Stomach smooth muscle (tissue), 2 donors: ENCODE measurements at regions not wholly inside any gene's neighbourhood (a gene's known extent, or its start where the extent isn't known, plus 50 kb on each side); places are given as distances from the start of the nearest gene placed in this dataset.

Experiments
- H3K27ac ChIP-seq: one replicate; pipeline ENCODE4 v1.7.0; 2013; ENCODE audit warnings: mild to moderate bottlenecking, low read length, inconsistent platforms
- H3K27me3 ChIP-seq, 2 donors: one replicate each; pipeline ENCODE4 v1.7.0; 2013; ENCODE audit warnings: low read length in 2 of 2; ENCODE audit not compliant: insufficient read depth in 2 of 2, control insufficient read depth in 1 of 2
- H3K36me3 ChIP-seq, 2 donors: one replicate each; pipeline ENCODE4 v1.7.0; 2013; ENCODE audit warnings: low read length in 2 of 2; ENCODE audit not compliant: control insufficient read depth in 2 of 2, insufficient read depth in 2 of 2
- H3K4me1 ChIP-seq: one replicate; pipeline ENCODE4 v1.7.0; 2013; ENCODE audit warnings: low read length; ENCODE audit not compliant: control insufficient read depth, insufficient read depth
- H3K4me3 ChIP-seq, 2 donors: one replicate each; pipeline ENCODE4 v1.7.0; 2013; ENCODE audit warnings: low read length in 2 of 2
- H3K9ac ChIP-seq, 2 donors: one replicate each; pipeline ENCODE4 v1.7.0; 2013; ENCODE audit warnings: low read length in 2 of 2, mild to moderate bottlenecking in 1 of 2
- H3K9me3 ChIP-seq, 2 donors: one replicate each; pipeline ENCODE4 v1.7.0; 2013; ENCODE audit warnings: low read length in 2 of 2; ENCODE audit not compliant: control insufficient read depth in 2 of 2
- donor health status: healthy.
- donor health status: Pancreatic carcinoma.

DNA sequence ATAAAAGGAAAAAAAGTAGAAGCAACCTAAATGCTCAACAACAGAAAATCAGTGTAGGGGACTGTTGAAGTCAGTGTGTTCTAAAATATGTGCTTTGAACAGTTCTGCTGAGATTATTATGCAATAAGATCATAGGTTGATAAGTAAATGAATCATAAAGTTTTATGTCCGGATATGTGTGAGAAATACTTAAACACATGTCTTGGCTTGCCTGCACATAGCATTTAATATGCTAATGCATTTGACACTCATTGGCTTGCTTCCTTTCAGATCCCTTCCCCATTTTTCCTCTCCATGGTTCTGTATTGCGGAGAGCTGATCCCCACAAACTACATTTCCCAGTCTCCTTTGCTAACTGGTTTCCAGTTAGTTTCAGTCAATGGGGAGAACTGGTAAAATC, 573.8 kb upstream of the TBX3 start:
- Histone ChIP-seq H3K27me3 (peaks cover 0 to 3% of the 10 kb centered on the region in 2 donors), H3K36me3 (no peaks in the 10 kb centered on the region), H3K4me1 (peaks cover 3% of the 10 kb centered on the region), H3K27ac (no peak overlapping the region), H3K9ac (no peak overlapping the region), H3K9me3 (no peaks in the 10 kb centered on the region), H3K4me3 (no peak overlapping the region)

DNA sequence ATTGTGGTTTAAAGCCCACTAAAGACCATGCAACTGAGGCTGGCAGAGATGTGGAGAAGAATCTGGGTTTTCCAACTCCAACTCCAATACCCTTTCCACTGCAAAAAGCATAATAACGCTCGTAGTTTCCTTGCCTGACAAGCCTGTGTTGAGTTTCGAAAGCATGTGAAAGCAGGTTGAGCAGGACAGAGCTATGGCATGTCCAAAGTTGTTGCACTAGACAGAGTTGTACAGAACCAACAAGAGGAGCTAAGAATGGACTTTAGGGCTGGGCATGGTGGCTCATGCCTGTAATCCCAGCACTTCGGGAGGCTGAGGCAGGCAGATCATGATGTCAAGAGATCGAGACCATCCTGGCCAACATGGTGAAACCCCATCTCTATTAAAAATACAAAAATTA, 572.0 kb upstream of the TBX3 start:
- Histone ChIP-seq H3K9ac (no peak overlapping the region), H3K4me3 (no peak overlapping the region), H3K9me3 (no peaks in the 10 kb centered on the region), H3K36me3 (no peaks in the 10 kb centered on the region), H3K27me3 (peaks cover 0 to 3% of the 10 kb centered on the region in 2 donors), H3K27ac (no peak overlapping the region), H3K4me1 (no peaks in the 10 kb centered on the region)

DNA sequence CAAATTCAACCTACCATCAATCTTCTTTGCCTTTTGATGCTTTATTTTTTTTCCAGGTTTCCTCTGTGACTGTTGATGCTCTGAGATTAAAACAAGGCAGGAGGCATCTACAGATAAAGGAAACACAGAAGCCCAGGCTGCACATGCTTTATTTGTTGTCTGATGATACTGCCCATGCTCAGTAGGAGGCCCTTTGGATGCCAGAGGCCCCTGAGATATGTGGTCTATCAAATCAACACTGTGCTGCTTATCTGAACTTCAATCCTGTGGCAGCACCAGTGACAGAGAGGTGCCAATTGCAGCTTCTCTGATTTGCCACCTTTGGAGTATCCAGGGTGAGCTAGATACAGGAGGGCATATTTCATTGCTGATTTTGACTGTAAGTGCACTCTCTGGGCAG, 571.3 kb upstream of the TBX3 start:
- no peaks in the 10 kb centered on the region for H3K4me1 ChIP-seq

DNA sequence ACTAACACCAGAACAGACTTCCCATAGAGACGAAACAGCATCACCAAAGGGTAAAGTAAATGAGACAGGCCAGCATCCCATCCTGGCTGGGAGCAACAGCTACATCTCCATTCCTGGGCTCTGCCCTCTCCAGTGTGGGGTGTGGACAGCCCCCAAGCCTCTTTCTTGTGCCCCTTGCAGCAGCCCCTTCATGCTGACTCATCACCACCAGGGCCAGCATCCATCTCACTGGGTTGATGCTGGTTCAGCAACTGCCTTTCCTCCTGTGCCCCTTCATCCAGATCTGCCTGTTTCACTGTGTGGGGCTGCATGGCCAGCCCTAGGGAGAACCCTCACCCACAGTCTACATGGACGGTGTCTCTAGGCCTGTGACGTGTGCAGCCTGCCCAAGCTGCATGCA, 569.1 kb upstream of the TBX3 start:
- H3K27ac ChIP-seq: no peak overlapping the region
- H3K4me1 ChIP-seq: no peaks in the 10 kb centered on the region
- H3K4me3 ChIP-seq: no peak overlapping the region
- peaks cover 0 to 3% of the 10 kb centered on the region in 2 donors for H3K27me3 ChIP-seq
- no peak overlapping the region for H3K9ac ChIP-seq
- no peaks in the 10 kb centered on the region for H3K36me3 ChIP-seq
- H3K9me3 ChIP-seq: no peaks in the 10 kb centered on the region

More for the DNA sequence above, 571.3 kb upstream of the TBX3 start:
- H3K36me3 ChIP-seq: no peaks in the 10 kb centered on the region
- H3K27me3 ChIP-seq: peaks cover 0 to 3% of the 10 kb centered on the region in 2 donors
- no peak overlapping the region for H3K4me3 ChIP-seq
- no peak overlapping the region for H3K27ac ChIP-seq
- no peak overlapping the region for H3K9ac ChIP-seq
- H3K9me3 ChIP-seq: no peaks in the 10 kb centered on the region

DNA sequence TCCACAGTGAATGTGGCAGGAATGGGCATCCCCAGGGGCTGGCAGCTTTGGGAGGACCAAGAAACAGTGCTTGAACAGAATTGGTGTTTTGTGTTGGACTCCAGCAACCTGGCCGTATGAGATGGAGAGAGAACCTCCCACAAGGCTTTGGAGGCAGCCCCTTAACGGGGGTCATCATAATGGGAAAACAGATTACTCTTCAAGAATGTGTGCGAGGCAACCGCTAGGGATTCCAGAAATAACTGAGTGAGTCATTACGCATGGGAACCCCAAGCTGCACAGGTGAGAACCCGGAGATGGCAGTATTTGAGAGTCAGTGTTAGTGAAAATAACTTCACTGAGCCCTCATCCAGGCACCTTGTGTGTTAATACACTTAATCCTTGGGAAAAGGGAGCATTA, 567.8 kb upstream of the TBX3 start:
- H3K36me3 ChIP-seq: no peaks in the 10 kb centered on the region
- no peak overlapping the region for H3K9ac ChIP-seq
- no peak overlapping the region for H3K27ac ChIP-seq
- no peaks in the 10 kb centered on the region for H3K4me1 ChIP-seq
- no peaks in the 10 kb centered on the region for H3K9me3 ChIP-seq
- H3K4me3 ChIP-seq: no peak overlapping the region
- H3K27me3 ChIP-seq: peaks cover 0 to 3% of the 10 kb centered on the region in 2 donors

DNA sequence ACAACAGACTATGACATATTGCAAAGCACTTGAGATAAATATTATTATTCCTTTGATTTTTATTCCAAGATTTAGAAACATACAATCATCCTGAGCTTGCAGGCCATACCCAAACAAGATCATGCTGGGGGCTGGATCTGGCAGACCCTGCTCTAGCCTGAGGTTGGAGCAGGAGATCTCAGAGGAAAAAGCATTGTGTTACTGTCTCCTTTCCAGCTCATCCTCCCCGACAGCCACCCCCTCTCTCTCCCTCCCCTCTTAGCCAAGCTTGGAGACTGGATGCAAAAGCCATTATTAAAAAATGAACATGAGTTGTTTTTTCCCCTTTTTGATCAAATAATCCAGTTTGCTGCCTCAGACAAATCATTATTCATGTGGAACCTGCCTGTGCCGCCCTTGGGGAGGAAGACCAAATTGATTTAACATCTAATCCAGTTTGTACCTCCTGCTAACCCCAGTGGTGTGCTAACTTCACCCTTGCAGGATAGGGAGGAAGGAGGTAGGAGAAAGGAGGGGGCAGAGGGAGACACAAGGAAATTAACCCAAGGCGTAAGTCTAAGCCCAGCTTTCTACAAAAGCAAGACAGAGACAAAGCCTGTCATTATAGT, 565.8 kb upstream of the TBX3 start:
- Histone ChIP-seq H3K27me3 (no peaks in the 10 kb centered on the region), H3K9me3 (no peaks in the 10 kb centered on the region), H3K9ac (no peak overlapping the region), H3K4me1 (no peaks in the 10 kb centered on the region), H3K27ac (no peak overlapping the region), H3K36me3 (no peaks in the 10 kb centered on the region), H3K4me3 (no peak overlapping the region)

DNA sequence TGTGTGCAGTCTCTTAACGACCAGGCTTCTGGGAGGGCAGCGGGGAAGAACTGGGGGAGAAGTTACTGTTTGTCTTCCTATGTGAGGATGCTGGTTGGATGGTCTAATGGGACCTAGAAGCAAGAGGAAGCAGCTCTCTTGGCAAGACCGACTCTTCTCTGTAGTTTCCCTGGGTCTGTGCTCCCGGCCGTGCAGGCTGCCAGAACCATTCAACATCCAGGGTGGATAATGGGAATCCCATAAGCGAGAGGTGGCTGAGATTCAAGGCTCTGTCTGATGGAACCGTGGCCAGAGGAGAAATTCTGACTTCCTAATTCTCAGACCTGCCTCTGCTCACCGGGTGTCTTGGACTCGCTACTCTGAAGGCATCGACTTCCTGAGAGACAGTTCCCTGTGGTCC, 561.0 kb upstream of the TBX3 start:
- no peak overlapping the region for H3K27ac ChIP-seq
- no peaks in the 10 kb centered on the region for H3K36me3 ChIP-seq
- no peaks in the 10 kb centered on the region for H3K9me3 ChIP-seq
- H3K4me1 ChIP-seq: no peaks in the 10 kb centered on the region
- peaks cover 0 to 2% of the 10 kb centered on the region in 2 donors for H3K27me3 ChIP-seq
- H3K4me3 ChIP-seq: no peak overlapping the region
- no peak overlapping the region for H3K9ac ChIP-seq

DNA sequence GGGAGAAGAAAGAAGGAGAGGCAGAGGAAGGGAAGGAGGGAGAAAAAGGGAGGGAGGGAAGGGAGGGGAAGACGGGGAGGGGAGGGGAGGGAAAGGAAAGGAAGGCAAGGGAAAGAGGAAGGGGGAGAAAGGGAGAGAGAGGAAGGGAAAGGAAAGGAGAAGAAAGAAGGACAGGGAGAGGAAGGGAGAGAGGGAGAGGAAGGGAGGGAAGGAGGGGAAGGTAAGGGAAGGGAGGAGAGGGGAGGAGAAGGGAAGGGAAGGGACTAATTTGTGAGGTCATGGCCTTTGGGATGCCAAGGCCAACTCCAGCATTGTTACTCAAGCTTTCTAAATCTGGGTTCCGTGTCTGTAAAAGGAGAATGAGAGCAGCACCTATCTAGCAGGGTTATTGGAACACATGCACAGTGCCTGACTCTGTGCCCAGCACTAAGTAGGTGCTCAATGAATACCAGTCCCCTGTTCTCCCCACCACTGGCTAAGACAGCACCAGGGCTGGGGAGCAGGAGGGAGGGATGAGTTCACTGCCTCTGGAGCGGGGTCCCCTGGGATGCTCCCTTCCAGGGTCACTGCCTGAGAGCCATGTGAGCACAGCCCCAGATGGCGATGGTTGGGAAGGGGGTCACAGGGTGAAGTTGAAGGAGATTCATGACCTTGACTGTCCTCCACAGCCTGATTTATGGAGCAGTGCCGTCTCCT, 560.1 kb upstream of the TBX3 start:
- H3K4me3 ChIP-seq: no peak overlapping the region
- H3K9ac ChIP-seq: no peak overlapping the region
- no peak overlapping the region for H3K27ac ChIP-seq
- H3K4me1 ChIP-seq: no peaks in the 10 kb centered on the region
- no peaks in the 10 kb centered on the region for H3K36me3 ChIP-seq
- H3K27me3 ChIP-seq: peaks cover 0 to 2% of the 10 kb centered on the region in 2 donors
- no peaks in the 10 kb centered on the region for H3K9me3 ChIP-seq

DNA sequence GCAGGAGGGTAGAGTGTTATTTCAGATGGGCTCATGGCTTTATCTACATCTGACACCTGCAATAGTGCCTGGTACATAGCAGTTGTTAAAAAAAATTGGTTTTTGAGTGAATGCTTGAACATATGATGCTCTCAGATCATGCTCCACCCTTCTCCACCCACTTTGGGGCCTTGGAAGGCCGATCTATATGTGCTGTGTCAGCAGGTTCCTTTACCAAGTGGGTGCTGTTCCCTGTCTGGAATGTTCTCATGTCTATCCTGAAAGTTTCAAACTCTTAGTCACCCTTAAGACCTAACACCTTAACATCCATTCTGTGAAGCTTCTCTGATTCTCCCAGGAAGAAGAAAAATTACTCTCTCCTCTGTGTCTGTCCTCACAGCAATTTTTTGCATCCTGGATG, 556.3 kb upstream of the TBX3 start:
- Histone ChIP-seq H3K9me3 (no peaks in the 10 kb centered on the region), H3K9ac (no peak overlapping the region), H3K27me3 (peaks cover 0 to 2% of the 10 kb centered on the region in 2 donors), H3K36me3 (no peaks in the 10 kb centered on the region), H3K4me1 (no peaks in the 10 kb centered on the region), H3K27ac (no peak overlapping the region), H3K4me3 (no peak overlapping the region)

DNA sequence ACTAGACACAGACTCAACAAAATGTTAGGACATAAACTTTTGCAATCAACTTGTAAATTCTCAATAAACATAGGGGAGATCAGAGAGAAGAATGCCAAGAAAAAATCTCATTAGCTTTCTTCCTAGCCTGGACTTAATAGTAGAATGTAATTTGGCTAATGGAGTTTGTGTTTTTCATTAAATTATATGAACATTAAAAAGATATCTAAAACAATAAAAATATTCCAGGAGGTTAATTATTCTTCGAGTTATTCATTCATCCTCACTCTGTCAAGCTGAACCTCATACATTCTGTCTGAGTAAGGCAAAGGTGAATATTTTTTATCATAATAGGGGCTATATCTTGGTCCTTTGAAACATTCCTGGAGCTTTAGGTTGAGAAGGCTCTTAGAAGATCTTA, 551.9 kb upstream of the TBX3 start:
- no peak overlapping the region for H3K27ac ChIP-seq
- H3K4me1 ChIP-seq: no peaks in the 10 kb centered on the region
- H3K4me3 ChIP-seq: no peak overlapping the region
- H3K27me3 ChIP-seq: no peaks in the 10 kb centered on the region
- H3K36me3 ChIP-seq: no peaks in the 10 kb centered on the region
- H3K9ac ChIP-seq: no peak overlapping the region
- no peaks in the 10 kb centered on the region for H3K9me3 ChIP-seq

DNA sequence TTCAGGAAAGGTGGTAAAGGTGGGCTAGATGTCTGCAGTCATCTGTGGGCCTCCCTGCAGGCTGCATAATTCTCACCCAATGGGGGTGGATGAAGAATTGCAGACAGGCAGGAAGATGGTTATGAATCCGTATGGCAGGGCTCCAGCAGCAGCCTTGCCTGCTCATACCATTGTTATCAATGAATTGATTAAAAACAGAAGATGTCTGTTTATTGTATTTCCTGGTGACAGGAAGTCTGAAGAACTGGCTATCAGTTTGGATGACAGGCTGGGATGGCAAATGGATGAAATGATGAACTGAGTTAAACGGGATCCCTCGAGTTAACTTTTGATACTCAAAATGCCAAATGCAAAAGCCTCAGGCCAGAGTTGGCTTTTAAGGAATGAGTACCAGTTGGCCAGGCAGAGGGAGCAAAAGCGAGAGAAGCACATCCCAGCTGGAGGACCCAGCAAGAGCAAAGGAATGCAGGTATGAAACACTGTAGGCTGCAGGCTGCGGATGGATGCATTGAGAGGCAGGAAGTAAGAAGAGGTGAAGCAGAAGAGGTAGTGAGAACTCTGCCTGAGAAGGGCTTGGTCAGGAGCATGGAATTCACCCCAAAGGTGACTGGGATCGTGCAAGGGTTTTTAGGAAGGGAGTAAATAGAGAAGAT, 550.0 kb upstream of the TBX3 start:
- Histone ChIP-seq H3K9ac (no peak overlapping the region), H3K9me3 (no peaks in the 10 kb centered on the region), H3K4me1 (no peaks in the 10 kb centered on the region), H3K27ac (no peak overlapping the region), H3K27me3 (no peaks in the 10 kb centered on the region), H3K4me3 (no peak overlapping the region), H3K36me3 (no peaks in the 10 kb centered on the region)
